Aorta (tissue), 5 donors: ENCODE measurements at regions not wholly inside any gene's neighbourhood (a gene's known extent, or its start where the extent isn't known, plus 50 kb on each side); places are given as distances from the start of the nearest gene placed in this dataset.

Source experiments
- ATAC-seq: fragments of 200-7000 bp; cut with Tn5 transposase; one replicate; pipeline ENCODE4 v1.9.1; 2022; ENCODE audit warnings: moderate library complexity; ENCODE audit not compliant: low FRiP score
- DNase-seq, 2 donors: peaks; one replicate each; pipeline ENCODE4 v3.0.0-alpha.2; 2020
- H3K27ac ChIP-seq, 2 donors: one replicate each; pipeline ENCODE4 v1.5.1; 2013; ENCODE audit warnings: low read length in 2 of 2, mild to moderate bottlenecking in 2 of 2, moderate library complexity in 2 of 2, control low read depth in 1 of 2, inconsistent platforms in 1 of 2, low read depth in 1 of 2
- H3K27me3 ChIP-seq, 2 donors: one replicate each; pipeline ENCODE4 v1.6.1; 2013; ENCODE audit warnings: control low read depth in 1 of 2, low read length in 1 of 2, mild to moderate bottlenecking in 1 of 2, moderate library complexity in 1 of 2; ENCODE audit not compliant: insufficient read depth in 2 of 2, control insufficient read depth in 1 of 2
- H3K36me3 ChIP-seq, 2 donors: one replicate each; pipeline ENCODE4 v1.6.1; 2013; ENCODE audit warnings: control low read depth in 1 of 2, low read length in 1 of 2, mild to moderate bottlenecking in 1 of 2; ENCODE audit not compliant: insufficient read depth in 2 of 2, control insufficient read depth in 1 of 2
- H3K4me1 ChIP-seq, 2 donors: one replicate each; pipeline ENCODE4 v1.6.1; 2013; ENCODE audit warnings: low read length in 2 of 2, control low read depth in 1 of 2, mild to moderate bottlenecking in 1 of 2, moderate library complexity in 1 of 2; ENCODE audit not compliant: insufficient read depth in 2 of 2, control insufficient read depth in 1 of 2
- H3K4me3 ChIP-seq, 2 donors: one replicate each; pipeline ENCODE4 v1.5.1; 2013; ENCODE audit warnings: low read length in 2 of 2, control low read depth in 1 of 2, mild to moderate bottlenecking in 1 of 2
- H3K9me3 ChIP-seq: one replicate; pipeline ENCODE4 v1.6.1; 2013; ENCODE audit warnings: mild to moderate bottlenecking, low read length; ENCODE audit not compliant: control insufficient read depth
- WGBS, 2 donors: extraction: QIAGEN DNeasy Blood & Tissue Kit; methylation state at CpG; one replicate each; pipeline ENCODE4 v1.1.7; 2013; 5-methylcytosine and 5-hydroxymethylcytosine counted together
- intact Hi-C, 2 donors: fragments of 100-400 bp; cut with DNase I; formaldehyde crosslinking; loops; one replicate each; pipeline versions ENCODE4 v1.14.2 to v1.15.0; 2022
- donor health status: healthy with polysubstance abuse.
- donor health status: Bipolar disorder and iron deficiency.
- donor health status: DM: no; HTN: no; CAD: no.
- donor health status: DM: no; HTN: no; CAD: no.
- donor health status: DM: yes; HTN: yes; CAD: no.

DNA sequence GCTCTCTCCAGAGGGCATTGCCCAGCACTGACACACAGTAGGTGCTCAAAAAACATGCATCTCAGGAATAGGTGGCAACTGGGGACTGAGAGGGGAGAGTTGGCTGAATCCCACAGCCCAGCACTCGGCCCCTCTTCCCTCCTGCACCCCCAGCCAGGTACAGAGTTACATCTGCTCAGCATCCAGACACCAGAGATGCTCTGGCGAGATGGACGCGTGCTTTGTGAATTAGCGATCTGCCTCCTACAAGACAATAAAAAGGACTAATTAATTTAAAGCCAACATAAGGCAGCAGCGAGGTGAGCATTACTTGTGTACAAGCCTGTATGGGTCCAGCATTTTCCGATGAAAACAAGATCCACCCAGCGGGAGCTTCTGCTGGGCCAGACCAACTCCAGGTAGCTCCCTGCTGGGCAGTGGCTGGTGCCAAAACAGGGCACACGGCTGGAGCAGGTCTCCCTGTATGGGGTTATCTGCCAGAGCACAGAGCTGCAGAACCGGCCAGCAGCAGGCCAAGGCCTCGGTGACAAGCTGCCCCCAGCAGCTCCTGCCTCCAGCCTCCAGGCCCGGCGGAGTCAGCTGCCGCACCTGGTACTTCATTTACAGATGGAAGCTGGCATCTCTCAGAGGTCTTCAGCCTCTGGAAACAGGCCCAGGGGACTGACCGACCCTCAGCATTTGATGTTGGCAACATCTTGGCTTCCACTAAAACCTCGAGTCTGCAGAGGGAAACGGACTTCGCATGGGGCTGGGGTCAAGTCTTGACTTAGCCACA is 219.7 kb upstream of the SDK2 start:
- DNase-seq (no peak), ATAC-seq (no peak)
- Histone ChIP-seq H3K36me3 (no peaks in the 10 kb centered on the region), H3K27ac (no peak overlapping the region), H3K27me3 (no peaks in the 10 kb centered on the region), H3K9me3 (no peaks in the 10 kb centered on the region), H3K4me3 (no peak overlapping the region), H3K4me1 (no peaks in the 10 kb centered on the region)
- intact Hi-C loops, result no loop called here
- whole genome bisulfite sequencing, 2 donors, result 89 to 90% methylated on average over 18 of the region's 18 CpGs

GRCh38 chr17:73865831-73866230 is 221.6 kb upstream of the SDK2 start:
- Histone ChIP-seq H3K4me3 (no peak overlapping the region), H3K27me3 (no peaks in the 10 kb centered on the region), H3K9me3 (no peaks in the 10 kb centered on the region), H3K27ac (no peak overlapping the region), H3K36me3 (no peaks in the 10 kb centered on the region), H3K4me1 (no peaks in the 10 kb centered on the region)
- DNase-seq (no peak), ATAC-seq (no peak)
- intact Hi-C loops, result no loop called here
- WGBS, 2 donors, result 55 to 58% methylated on average over 12 of the region's 12 CpGs

DNA sequence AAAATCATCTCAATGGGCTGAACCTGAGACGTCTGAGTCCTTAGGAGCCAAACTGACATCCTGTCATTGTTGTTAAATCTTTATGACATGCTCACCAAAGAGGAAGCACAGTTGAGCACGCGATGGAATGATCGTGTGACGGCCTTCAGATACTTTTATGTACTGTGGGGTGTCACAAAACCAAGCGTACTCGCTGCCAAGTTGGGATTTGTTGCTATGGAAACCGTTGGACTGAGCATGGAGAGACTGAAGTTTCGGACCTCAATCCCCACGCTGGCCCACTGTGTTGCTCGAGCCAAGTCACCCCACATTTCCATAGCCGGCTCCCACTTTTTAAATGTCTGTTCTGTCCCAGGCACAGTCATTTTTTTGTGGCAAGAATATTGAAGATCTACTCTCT is 222.8 kb upstream of the SDK2 start:
- no peaks in the 10 kb centered on the region for H3K36me3 ChIP-seq
- H3K27me3 ChIP-seq, result no peaks in the 10 kb centered on the region
- DNase-seq (no peak), ATAC-seq (no peak)
- no peaks in the 10 kb centered on the region for H3K9me3 ChIP-seq
- intact Hi-C loops, result no loop called here
- H3K4me1 ChIP-seq, result no peaks in the 10 kb centered on the region
- no peak overlapping the region for H3K27ac ChIP-seq
- no peak overlapping the region for H3K4me3 ChIP-seq
- WGBS, 2 donors, result 85 to 88% methylated on average over 12 of the region's 12 CpGs

DNA sequence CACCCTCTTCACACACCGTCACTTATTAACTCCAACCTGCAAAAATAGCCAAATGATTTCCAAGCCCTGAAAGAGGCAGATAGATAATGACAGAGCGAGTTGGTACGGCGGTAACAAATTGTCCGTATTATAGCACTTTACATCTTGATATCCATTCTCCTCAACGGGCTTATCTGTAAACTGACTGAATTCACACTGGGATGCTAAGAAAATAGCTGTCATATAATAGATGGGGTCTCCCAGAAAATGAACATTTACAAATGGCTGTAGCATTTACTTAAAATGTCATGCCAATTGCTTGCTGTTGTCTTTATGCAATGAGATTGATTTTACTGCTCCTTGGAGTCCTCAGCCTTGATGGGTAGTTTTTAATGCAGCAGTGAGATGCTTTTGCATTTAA is 225.8 kb upstream of the SDK2 start:
- WGBS, 2 donors, result 74 to 80% methylated on average over 6 of the region's 6 CpGs
- intact Hi-C loops, result no loop called here
- H3K4me1 ChIP-seq, result no peaks in the 10 kb centered on the region
- no peak overlapping the region for H3K27ac ChIP-seq
- ATAC-seq (no peak), DNase-seq (no peak)
- H3K4me3 ChIP-seq, result no peak overlapping the region
- no peaks in the 10 kb centered on the region for H3K9me3 ChIP-seq
- no peaks in the 10 kb centered on the region for H3K36me3 ChIP-seq
- no peaks in the 10 kb centered on the region for H3K27me3 ChIP-seq

GRCh38 chr17:73870473-73870872 is 226.2 kb upstream of the SDK2 start:
- intact Hi-C loops, result no loop called here
- no peak overlapping the region for H3K4me3 ChIP-seq
- 83 to 84% methylated on average over 1 of the region's 1 CpG for WGBS, 2 donors

GRCh38 chr17:73872816-73873215 is 228.6 kb upstream of the SDK2 start:
- 70 to 79% methylated on average over 3 of the region's 3 CpGs for WGBS, 2 donors
- H3K9me3 ChIP-seq, result no peaks in the 10 kb centered on the region
- no peaks in the 10 kb centered on the region for H3K27me3 ChIP-seq
- H3K27ac ChIP-seq, result no peak overlapping the region
- no peaks in the 10 kb centered on the region for H3K4me1 ChIP-seq
- intact Hi-C loops, result no loop called here
- no peaks in the 10 kb centered on the region for H3K36me3 ChIP-seq
- DNase-seq, result no peak
- no peak overlapping the region for H3K4me3 ChIP-seq
- no peak for ATAC-seq

More at GRCh38 chr17:73870473-73870872, 226.2 kb upstream of the SDK2 start:
- no peaks in the 10 kb centered on the region for H3K27me3 ChIP-seq
- DNase-seq (no peak), ATAC-seq (no peak)
- no peaks in the 10 kb centered on the region for H3K36me3 ChIP-seq
- H3K27ac ChIP-seq, result no peak overlapping the region
- no peaks in the 10 kb centered on the region for H3K4me1 ChIP-seq
- no peaks in the 10 kb centered on the region for H3K9me3 ChIP-seq

DNA sequence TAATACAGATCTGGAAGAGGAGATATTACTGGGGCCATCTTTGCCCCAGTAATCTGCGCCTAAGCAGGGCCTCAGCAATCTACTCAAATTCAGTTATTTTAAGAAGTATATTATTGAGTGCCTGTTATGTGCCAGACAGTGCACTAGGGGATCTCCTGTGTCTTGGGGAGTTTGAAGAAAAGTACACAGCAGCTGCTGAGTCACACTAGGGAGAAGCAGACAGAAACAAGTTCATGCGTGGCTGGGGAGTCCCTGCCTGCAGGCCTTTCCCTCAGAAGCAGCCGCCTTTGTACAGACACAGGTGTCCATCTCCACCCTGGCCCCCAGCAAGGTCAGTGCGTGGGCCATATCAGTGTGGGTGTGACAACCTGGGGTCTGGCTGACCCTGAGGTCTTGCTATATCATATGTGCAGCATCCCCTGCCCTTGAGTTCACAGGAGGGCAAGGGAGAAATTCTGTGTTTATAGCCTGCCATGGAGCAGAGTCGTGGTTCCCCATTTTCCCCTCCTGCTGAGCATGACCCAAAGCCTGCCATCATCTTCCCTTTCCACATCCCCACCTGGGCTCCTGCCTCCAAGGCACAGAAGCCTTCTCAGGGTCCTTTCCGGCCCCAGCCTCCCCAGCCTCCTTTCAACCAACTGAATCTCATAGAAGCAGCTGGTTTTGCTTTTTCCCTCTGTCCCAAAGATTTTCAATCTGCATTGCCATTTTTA is 229.9 kb upstream of the SDK2 start:
- no peak overlapping the region for H3K27ac ChIP-seq
- no peaks in the 10 kb centered on the region for H3K27me3 ChIP-seq
- no peaks in the 10 kb centered on the region for H3K4me1 ChIP-seq
- DNase-seq, result no peak
- 84 to 87% methylated on average over 6 of the region's 6 CpGs for WGBS, 2 donors
- intact Hi-C loops, result no loop called here
- no peak overlapping the region for H3K4me3 ChIP-seq
- no peaks in the 10 kb centered on the region for H3K9me3 ChIP-seq
- no peaks in the 10 kb centered on the region for H3K36me3 ChIP-seq
- ATAC-seq, result no peak

DNA sequence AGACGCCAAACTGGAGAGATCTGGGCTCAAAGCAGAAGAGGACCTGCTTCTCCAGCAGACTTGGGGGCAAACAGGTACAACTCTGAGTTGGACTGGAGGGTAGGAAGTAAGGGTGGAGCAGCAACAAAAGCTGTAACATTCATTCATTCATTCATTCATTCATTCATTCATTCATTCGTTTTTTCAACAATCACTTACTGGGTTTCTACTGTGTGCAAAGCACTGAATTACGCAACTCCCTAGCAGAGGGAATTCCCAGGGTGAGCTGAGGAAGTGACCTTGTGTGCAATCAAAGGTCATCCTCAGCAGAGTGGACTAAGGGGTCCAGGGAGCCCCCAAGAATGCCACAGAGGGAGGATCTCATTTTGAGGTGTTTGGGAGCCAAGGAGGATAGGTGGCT is 231.1 kb upstream of the SDK2 start:
- 49 to 55% methylated on average over 3 of the region's 3 CpGs for WGBS, 2 donors

DNA sequence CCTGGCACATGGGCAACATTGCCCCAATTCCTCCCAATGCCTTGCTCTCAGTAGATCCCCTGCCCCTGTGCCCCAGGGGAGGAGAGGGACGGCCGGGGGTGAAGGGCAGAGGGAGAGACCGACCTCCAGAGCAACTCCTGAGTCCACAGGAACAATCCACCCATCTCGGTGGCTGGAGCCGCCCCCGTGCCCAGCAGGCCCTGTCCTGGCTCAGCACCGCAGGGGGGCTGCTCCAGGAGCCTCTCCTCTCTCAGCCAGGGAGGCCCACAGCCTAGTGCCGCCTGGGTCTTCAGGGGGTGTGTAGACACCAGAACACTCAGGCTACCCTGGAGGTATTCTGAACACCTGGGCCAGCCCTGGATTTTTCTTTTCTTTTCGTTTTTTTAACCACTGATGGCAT is 233.7 kb upstream of the SDK2 start:
- Histone ChIP-seq H3K9me3 (no peaks in the 10 kb centered on the region), H3K27ac (no peak overlapping the region), H3K36me3 (no peaks in the 10 kb centered on the region), H3K27me3 (no peaks in the 10 kb centered on the region), H3K4me1 (no peaks in the 10 kb centered on the region), H3K4me3 (no peak overlapping the region)
- DNase-seq (no peak), ATAC-seq (no peak)
- intact Hi-C loops, result no loop called here
- WGBS, 2 donors, result 75 to 84% methylated on average over 7 to 9 of the region's 9 CpGs

More for the DNA sequence above, 231.1 kb upstream of the SDK2 start:
- H3K4me1 ChIP-seq, result no peaks in the 10 kb centered on the region
- intact Hi-C loops, result no loop called here
- H3K9me3 ChIP-seq, result no peaks in the 10 kb centered on the region
- no peak overlapping the region for H3K4me3 ChIP-seq
- no peaks in the 10 kb centered on the region for H3K27me3 ChIP-seq
- H3K36me3 ChIP-seq, result no peaks in the 10 kb centered on the region
- no peak for ATAC-seq
- DNase-seq, result no peak
- no peak overlapping the region for H3K27ac ChIP-seq
